GM12878 (cell line): ENCODE measurements at regions not wholly inside any gene's neighbourhood (a gene's known extent, or its start where the extent isn't known, plus 50 kb on each side); places are given as distances from the start of the nearest gene placed in this dataset.

Experiments used
- ATAC-seq: fragments of 200-7000 bp; cut with Tn5 transposase; 3 replicates; pipeline ENCODE4 v1.9.1; 2020; ENCODE audit warnings: mild to moderate bottlenecking, moderate library complexity
- BruUV-seq: library from RNA; stranded (reverse); fragments of 400-500 nt; replicated peaks from 2 replicates; lab custom pipeline; 2021; lab: Mats Ljungman, UMichigan
- CTCF ChIA-PET: fragments of 300-600 bp; sonication (Branson Sonifier 250); formaldehyde crosslinking; extraction: SDS; loops from one replicate; lab custom pipeline; 2021; ENCODE audit warnings: inconsistent platforms; lab: Yijun Ruan, JAX
- POLR2A ChIA-PET: fragments of 350-600 bp; formaldehyde crosslinking; extraction: SDS; loops from one replicate; lab custom pipeline; 2021; ENCODE audit warnings: inconsistent platforms; lab: Charles Lee
- RAD21 ChIA-PET: fragments of 300-600 bp; sonication (Branson Sonifier 250); formaldehyde crosslinking; loops from one replicate; lab custom pipeline; 2023; ENCODE audit warnings: antibody characterized with exemption; ENCODE audit not compliant: unreplicated experiment; lab: Charles Lee
- SMC1A ChIA-PET: fragments of 300-600 bp; sonication (Branson Sonifier 250); formaldehyde crosslinking; loops from one replicate; lab custom pipeline; 2023; ENCODE audit not compliant: unreplicated experiment, uncharacterized antibody; lab: Charles Lee
- DNase-seq: peaks from one replicate; pipeline ENCODE4 v3.0.0-alpha.2; 2011; ENCODE audit warnings: low read depth, low spot score
- FAIRE-seq: peaks from 3 replicates; lab custom pipeline; 2011; peaks lifted over from hg19 to GRCh38; lab: Jason Lieb, UNC
- H2AFZ ChIP-seq: 2 replicates; pipeline ENCODE4 v1.6.0; 2011; ENCODE audit warnings: low read depth, low read length, control low read depth; ENCODE audit not compliant: control insufficient read depth
- H3K27ac ChIP-seq: 2 replicates; pipeline ENCODE4 v1.5.1; 2011; ENCODE audit warnings: control low read depth; ENCODE audit not compliant: control insufficient read depth, insufficient read depth
- H3K27me3 ChIP-seq, 2 experiments: replicated peaks in 1 of 2; 2 replicates each; pipeline versions ENCODE4 v1.6.0 to v1.6.1; 2011; ENCODE audit warnings: low read length in 1 of 2; ENCODE audit not compliant: control insufficient read depth in 2 of 2, insufficient read depth in 2 of 2
- H3K36me3 ChIP-seq, 2 experiments: 2 replicates each; pipeline ENCODE4 v1.5.1; 2011; ENCODE audit warnings: low read length in 1 of 2; ENCODE audit not compliant: control insufficient read depth in 2 of 2, insufficient read depth in 2 of 2
- H3K4me1 ChIP-seq: 2 replicates; pipeline ENCODE4 v1.6.1; 2011; ENCODE audit warnings: mild to moderate bottlenecking, low read length, moderate library complexity, mixed read lengths; ENCODE audit not compliant: control insufficient read depth, insufficient read depth
- H3K4me2 ChIP-seq: 2 replicates; pipeline ENCODE4 v1.6.0; 2011; ENCODE audit warnings: control low read depth; ENCODE audit not compliant: control insufficient read depth, insufficient read depth
- H3K4me3 ChIP-seq: fragments of 200-600 bp; sonication (generic); 2 replicates; pipeline ENCODE4 v1.5.1; 2016
- H3K79me2 ChIP-seq: 2 replicates; pipeline ENCODE4 v1.6.0; 2011; ENCODE audit warnings: low read length; ENCODE audit not compliant: control insufficient read depth, insufficient read depth
- H3K9ac ChIP-seq: 2 replicates; pipeline ENCODE4 v1.8.0; 2011; ENCODE audit warnings: low read length, control low read depth, mixed read lengths; ENCODE audit not compliant: control insufficient read depth, insufficient read depth
- H3K9me3 ChIP-seq: replicated peaks from 3 replicates; pipeline ENCODE4 v1.5.1; 2011; ENCODE audit warnings: mild to moderate bottlenecking, low read length; ENCODE audit not compliant: control insufficient read depth, insufficient read depth
- H4K20me1 ChIP-seq: 2 replicates; pipeline ENCODE4 v1.6.0; 2011; ENCODE audit not compliant: control insufficient read depth, insufficient read depth
- ATF7 ChIP-seq: fragments of 450-650 bp; IDR thresholded peaks from 2 replicates; pipeline ENCODE4 v1.6.1; 2016; ENCODE audit warnings: low read depth, mild to moderate bottlenecking
- BACH1 ChIP-seq: fragments of 450-650 bp; IDR thresholded peaks from 2 replicates; pipeline ENCODE4 v1.6.1; 2017; ENCODE audit warnings: mild to moderate bottlenecking, borderline replicate concordance
- CHD2 ChIP-seq: IDR thresholded peaks from 2 replicates; pipeline ENCODE4 v1.6.1; 2011; ENCODE audit warnings: low read depth, low read length, improper control_type of control experiment, borderline replicate concordance
- MEF2A ChIP-seq: IDR thresholded peaks from 2 replicates; pipeline ENCODE4 v1.6.1; 2011; ENCODE audit warnings: low read depth, mild to moderate bottlenecking, low read length, moderate library complexity; ENCODE audit not compliant: insufficient read depth
- MTA2 ChIP-seq: fragments of 450-650 bp; IDR thresholded peaks from 2 replicates; pipeline ENCODE4 v1.6.1; 2016; ENCODE audit warnings: low read depth, mild to moderate bottlenecking, moderate library complexity
- TARDBP ChIP-seq: IDR thresholded peaks from 2 replicates; pipeline ENCODE4 v1.6.1; 2016; ENCODE audit warnings: borderline replicate concordance
- TCF3 ChIP-seq: IDR thresholded peaks from 2 replicates; pipeline ENCODE4 v1.6.1; 2012; ENCODE audit warnings: low read depth, mild to moderate bottlenecking, low read length, borderline replicate concordance; ENCODE audit not compliant: insufficient read depth
- ZNF384 ChIP-seq: IDR thresholded peaks from 2 replicates; pipeline ENCODE4 v1.6.1; 2012; ENCODE audit warnings: low read depth, mild to moderate bottlenecking, low read length, improper control_type of control experiment, borderline replicate concordance
- in situ Hi-C: fragments of 300-500 bp; cut with MboI; formaldehyde crosslinking; loops from 9 replicates; pipeline ENCODE4 v1.14.3; 2018; ENCODE audit warnings: mixed read lengths
- intact Hi-C: fragments of 100-400 bp; cut with micrococcal nuclease; formaldehyde crosslinking; loops from one replicate; pipeline ENCODE4 v1.14.2; 2022; ENCODE audit not compliant: unreplicated experiment
- TF ChIP-seq, protein P1 (sequence below): IDR thresholded peaks from 2 replicates; pipeline ENCODE4 v1.6.1; 2011; ENCODE audit warnings: mild to moderate bottlenecking, low read depth, low read length, moderate library complexity; ENCODE audit not compliant: insufficient replicate concordance
- TF ChIP-seq, protein P2 (sequence below): fragments of 450-650 bp; IDR thresholded peaks from 2 replicates; pipeline ENCODE4 v1.6.1; 2018; ENCODE audit warnings: mild to moderate bottlenecking, low read depth, moderate library complexity; ENCODE audit not compliant: partially characterized antibody
- TF ChIP-seq, protein P3 (sequence below): fragments of 450-650 bp; IDR thresholded peaks from 2 replicates; pipeline ENCODE4 v1.6.1; 2017; ENCODE audit warnings: low read depth, mild to moderate bottlenecking, moderate library complexity

DNA sequence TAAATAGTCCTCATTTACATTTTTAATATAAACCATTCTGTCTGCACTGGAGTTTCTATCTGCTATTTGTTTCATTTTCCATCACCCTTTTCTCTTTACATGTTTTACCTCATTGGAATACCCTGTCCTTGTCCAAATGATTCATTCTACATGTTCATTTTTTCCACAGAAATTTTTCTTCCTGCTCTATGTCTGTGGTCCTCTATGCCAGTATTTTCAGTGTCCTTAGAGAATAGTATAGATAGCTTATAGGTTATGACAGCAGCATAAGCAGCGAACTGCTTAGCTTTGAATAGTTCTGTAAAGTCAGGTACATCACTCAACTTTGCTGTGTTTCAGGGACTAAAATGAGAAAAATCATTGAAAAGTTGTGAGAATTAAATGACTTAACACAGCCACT is 742.3 kb upstream of the CBLB start (continued):
- TF ChIP-seq MEF2A: no peak

DNA sequence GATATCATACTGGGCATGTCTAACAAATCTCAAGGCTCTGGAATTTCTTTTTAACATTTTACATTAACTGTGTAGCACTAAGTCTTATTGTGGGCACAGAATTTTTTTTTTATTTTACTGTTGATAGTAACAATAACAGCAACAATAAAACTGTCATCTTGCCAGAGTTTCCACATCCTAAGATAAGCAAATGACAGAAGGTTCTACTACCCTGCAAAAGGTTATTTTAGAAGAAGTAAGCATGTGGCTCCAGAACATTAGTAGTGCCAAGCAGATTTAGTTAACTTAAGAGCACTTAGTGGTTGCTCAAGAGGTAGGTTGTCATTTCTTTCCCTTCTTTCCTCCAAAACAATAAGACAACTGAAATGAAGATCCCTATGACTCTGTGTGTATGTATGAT is 743.0 kb upstream of the CBLB start:
- no peak overlapping the region for H3K27ac ChIP-seq
- ChIA-PET POLR2A (no interaction called here), CTCF (interaction anchor here (1.6 kb wide), 1 partner anchor 954 kb away, joined by 3 read pairs; no protein-coding TSS in a partner anchor), SMC1A (interaction anchor here (1.3 to 5.6 kb wide), 2 partner anchors 426 to 924 kb away, joined by 3 to 74 read pairs; no protein-coding TSS in a partner anchor), RAD21 (interaction anchor here (5.9 kb wide), 1 partner anchor 924 kb away, joined by 48 read pairs; no protein-coding TSS in a partner anchor)
- ATAC-seq (no peak), DNase-seq (no peak), FAIRE-seq (no peak)
- H3K4me2 ChIP-seq: no peak overlapping the region
- in situ Hi-C loops (loop anchor here (10.0 to 25.0 kb wide), 2 partner anchors 750 to 937 kb away; partner anchors contain the start of gene CBLB), intact Hi-C loops (loop anchor here (10.0 kb wide), 1 partner anchor 1237 kb away; no protein-coding TSS in a partner anchor)
- H3K4me3 ChIP-seq: no peak overlapping the region
- no peaks in the 10 kb centered on the region for H4K20me1 ChIP-seq
- peaks cover 14% of the 10 kb centered on the region for H3K9me3 ChIP-seq
- no peaks in the 10 kb centered on the region for H3K36me3 ChIP-seq
- TF ChIP-seq ATF7 (no peak), CHD2 (no peak), TCF3 (no peak), BACH1 (no peak), ZNF384 (no peak), TARDBP (no peak), MTA2 (no peak)
- TF ChIP-seq, protein P1, sequence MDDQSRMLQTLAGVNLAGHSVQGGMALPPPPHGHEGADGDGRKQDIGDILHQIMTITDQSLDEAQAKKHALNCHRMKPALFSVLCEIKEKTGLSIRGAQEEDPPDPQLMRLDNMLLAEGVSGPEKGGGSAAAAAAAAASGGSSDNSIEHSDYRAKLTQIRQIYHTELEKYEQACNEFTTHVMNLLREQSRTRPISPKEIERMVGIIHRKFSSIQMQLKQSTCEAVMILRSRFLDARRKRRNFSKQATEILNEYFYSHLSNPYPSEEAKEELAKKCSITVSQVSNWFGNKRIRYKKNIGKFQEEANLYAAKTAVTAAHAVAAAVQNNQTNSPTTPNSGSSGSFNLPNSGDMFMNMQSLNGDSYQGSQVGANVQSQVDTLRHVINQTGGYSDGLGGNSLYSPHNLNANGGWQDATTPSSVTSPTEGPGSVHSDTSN: no peak
- TF ChIP-seq, protein P2, sequence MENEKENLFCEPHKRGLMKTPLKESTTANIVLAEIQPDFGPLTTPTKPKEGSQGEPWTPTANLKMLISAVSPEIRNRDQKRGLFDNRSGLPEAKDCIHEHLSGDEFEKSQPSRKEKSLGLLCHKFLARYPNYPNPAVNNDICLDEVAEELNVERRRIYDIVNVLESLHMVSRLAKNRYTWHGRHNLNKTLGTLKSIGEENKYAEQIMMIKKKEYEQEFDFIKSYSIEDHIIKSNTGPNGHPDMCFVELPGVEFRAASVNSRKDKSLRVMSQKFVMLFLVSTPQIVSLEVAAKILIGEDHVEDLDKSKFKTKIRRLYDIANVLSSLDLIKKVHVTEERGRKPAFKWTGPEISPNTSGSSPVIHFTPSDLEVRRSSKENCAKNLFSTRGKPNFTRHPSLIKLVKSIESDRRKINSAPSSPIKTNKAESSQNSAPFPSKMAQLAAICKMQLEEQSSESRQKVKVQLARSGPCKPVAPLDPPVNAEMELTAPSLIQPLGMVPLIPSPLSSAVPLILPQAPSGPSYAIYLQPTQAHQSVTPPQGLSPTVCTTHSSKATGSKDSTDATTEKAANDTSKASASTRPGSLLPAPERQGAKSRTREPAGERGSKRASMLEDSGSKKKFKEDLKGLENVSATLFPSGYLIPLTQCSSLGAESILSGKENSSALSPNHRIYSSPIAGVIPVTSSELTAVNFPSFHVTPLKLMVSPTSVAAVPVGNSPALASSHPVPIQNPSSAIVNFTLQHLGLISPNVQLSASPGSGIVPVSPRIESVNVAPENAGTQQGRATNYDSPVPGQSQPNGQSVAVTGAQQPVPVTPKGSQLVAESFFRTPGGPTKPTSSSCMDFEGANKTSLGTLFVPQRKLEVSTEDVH: no peak
- TF ChIP-seq, protein P3, sequence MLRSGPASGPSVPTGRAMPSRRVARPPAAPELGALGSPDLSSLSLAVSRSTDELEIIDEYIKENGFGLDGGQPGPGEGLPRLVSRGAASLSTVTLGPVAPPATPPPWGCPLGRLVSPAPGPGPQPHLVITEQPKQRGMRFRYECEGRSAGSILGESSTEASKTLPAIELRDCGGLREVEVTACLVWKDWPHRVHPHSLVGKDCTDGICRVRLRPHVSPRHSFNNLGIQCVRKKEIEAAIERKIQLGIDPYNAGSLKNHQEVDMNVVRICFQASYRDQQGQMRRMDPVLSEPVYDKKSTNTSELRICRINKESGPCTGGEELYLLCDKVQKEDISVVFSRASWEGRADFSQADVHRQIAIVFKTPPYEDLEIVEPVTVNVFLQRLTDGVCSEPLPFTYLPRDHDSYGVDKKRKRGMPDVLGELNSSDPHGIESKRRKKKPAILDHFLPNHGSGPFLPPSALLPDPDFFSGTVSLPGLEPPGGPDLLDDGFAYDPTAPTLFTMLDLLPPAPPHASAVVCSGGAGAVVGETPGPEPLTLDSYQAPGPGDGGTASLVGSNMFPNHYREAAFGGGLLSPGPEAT: no peak
- H2AFZ ChIP-seq: no peak overlapping the region
- peaks cover 5% of the 10 kb centered on the region for H3K4me1 ChIP-seq
- H3K79me2 ChIP-seq: no peaks in the 10 kb centered on the region
- no peaks in the 10 kb centered on the region for H3K27me3 ChIP-seq
- no TSS peak for BruUV-seq
- no peak overlapping the region for H3K9ac ChIP-seq
